ENCODE measurements at regions not wholly inside any gene's neighbourhood (a gene's known extent, or its start where the extent isn't known, plus 50 kb on each side); places are given as distances from the start of the nearest gene placed in this dataset.

GRCh38 chr2:163259489-163259888 is 420.9 kb upstream of the KCNH7 start:
- POLR2A ChIA-PET: no interaction called here
- TF ChIP-seq SOX15 (CRISPR knock-in tag; IDR thresholded peaks at IDR 0.05) (no peak), ZNF232 (CRISPR knock-in tag; IDR thresholded peaks at IDR 0.05) (no peak), GRHL2 (CRISPR knock-in tag; IDR thresholded peaks at IDR 0.05; ENCODE audit: insufficient replicate concordance, severe bottlenecking) (no peak), ZNF396 (CRISPR knock-in tag; IDR thresholded peaks at IDR 0.05; ENCODE audit: borderline replicate concordance) (no peak), FOXK1 (CRISPR knock-in tag; IDR thresholded peaks at IDR 0.05) (no peak), NFE2L1 (CRISPR knock-in tag; IDR thresholded peaks at IDR 0.05) (no peak), PRRX2 (CRISPR knock-in tag; IDR thresholded peaks at IDR 0.05) (no peak)
- no peak for DNase-seq (ENCODE audit: low spot score)
- ATAC-seq: no peak
- CTCF ChIA-PET: no interaction called here
- no peak overlapping the region for H3K27ac Mint-ChIP-seq
- no peaks in the 10 kb centered on the region for H3K36me3 Mint-ChIP-seq
- H3K27me3 Mint-ChIP-seq (ENCODE audit: low read depth): no peaks in the 10 kb centered on the region; the same call in 1 of the 2 replicates
- peaks cover 3% of the 10 kb centered on the region for H3K4me1 Mint-ChIP-seq
- H3K4me3 Mint-ChIP-seq: no peak overlapping the region
- H3K9me3 Mint-ChIP-seq: 0 out of 2 replicates have a peak, but pooled peaks cover 3% of the 10 kb centered on the region

GRCh38 chr2:163255086-163255485 is 416.5 kb upstream of the KCNH7 start:
- Mint-ChIP-seq H3K4me1 (peaks cover 3% of the 10 kb centered on the region), H3K27me3 (ENCODE audit: low read depth) (no peaks in the 10 kb centered on the region; the same call in 1 of the 2 replicates), H3K27ac (no peak overlapping the region), H3K36me3 (no peaks in the 10 kb centered on the region), H3K9me3 (0 out of 2 replicates have a peak, but pooled peaks cover 3% of the 10 kb centered on the region), H3K4me3 (no peak overlapping the region)
- DNase-seq (ENCODE audit: low spot score): no peak
- no peak for ATAC-seq
- CTCF ChIA-PET: no interaction called here
- TF ChIP-seq KAT7 (CRISPR knock-in tag; IDR thresholded peaks at IDR 0.05; ENCODE audit: borderline replicate concordance) (no peak), PREB (CRISPR knock-in tag; IDR thresholded peaks at IDR 0.05; ENCODE audit: borderline replicate concordance) (no peak), TP53 (CRISPR knock-in tag; IDR thresholded peaks at IDR 0.05) (no peak), USF2 (CRISPR knock-in tag; IDR thresholded peaks at IDR 0.05) (no peak), E2F5 (CRISPR knock-in tag; IDR thresholded peaks at IDR 0.05) (no peak), ATF6 (CRISPR knock-in tag; IDR thresholded peaks at IDR 0.05) (no peak), HMGXB4 (CRISPR knock-in tag; IDR thresholded peaks at IDR 0.05) (no peak), EMX1 (CRISPR knock-in tag; IDR thresholded peaks at IDR 0.05) (no peak), NR3C1 (CRISPR knock-in tag; conservative IDR thresholded peaks at IDR 0.05; ENCODE audit: low read depth) (no peak), FOXP1 (CRISPR knock-in tag; IDR thresholded peaks at IDR 0.05; ENCODE audit: borderline replicate concordance) (no peak), ZBTB21 (CRISPR knock-in tag; IDR thresholded peaks at IDR 0.05; ENCODE audit: borderline replicate concordance) (no peak), CREB1 (CRISPR knock-in tag; IDR thresholded peaks at IDR 0.05) (no peak), AR (CRISPR knock-in tag; IDR thresholded peaks at IDR 0.05) (no peak), FOXP4 (CRISPR knock-in tag; IDR thresholded peaks at IDR 0.05) (no peak), ZNF512 (CRISPR knock-in tag; IDR thresholded peaks at IDR 0.05; ENCODE audit: borderline replicate concordance) (no peak), ZNF416 (CRISPR knock-in tag; IDR thresholded peaks at IDR 0.05) (no peak)
- POLR2A ChIA-PET: no interaction called here

All from WTC11 (cell line).